ENCODE measurements at regions not wholly inside any gene's neighbourhood (a gene's known extent, or its start where the extent isn't known, plus 50 kb on each side); places are given as distances from the start of the nearest gene placed in this dataset.

- H3K27ac ChIP-seq (ENCODE audit: low read depth, low read length): no peak overlapping the region
- H3K4me3 Mint-ChIP-seq: no peak overlapping the region
- intact Hi-C loops (cut with micrococcal nuclease): loop anchor here (5.0 kb wide), 2 partner anchors 127 to 753 kb away; partner anchors contain the start of gene CHSY1
Observed at GRCh38 chr15:101124731-101125451, 127.0 kb downstream of the CHSY1 start.

GRCh38 chr15:101123222-101123910 is 128.5 kb downstream of the CHSY1 start:
- peaks cover 24 to 47% (median 34%) of the 10 kb centered on the region in 4 donors for H3K4me1 Mint-ChIP-seq
- H3K4me1 ChIP-seq (ENCODE audit: insufficient read depth, low read length): peaks cover 26% of the 10 kb centered on the region
- no peak overlapping the region for H3K4me3 ChIP-seq (ENCODE audit: low read length in 2 of 2)
- intact Hi-C loops (cut with micrococcal nuclease): no loop called here
- no peak for DNase-seq
- H3K27ac Mint-ChIP-seq: peak overlapping the region in 4 of 7 donors; percentile 37 to 70 (median 54)
- no peaks in the 10 kb centered on the region for H3K36me3 ChIP-seq (ENCODE audit: insufficient read depth, low read length)
- no peaks in the 10 kb centered on the region for H3K27me3 ChIP-seq (ENCODE audit: insufficient read depth, low read length)
- no peaks in the 10 kb centered on the region for H3K9me3 Mint-ChIP-seq
- H3K27me3 Mint-ChIP-seq: no peaks in the 10 kb centered on the region
- CTCF ChIA-PET (ENCODE audit: partially characterized antibody): no interaction called here
- POLR2A ChIA-PET (ENCODE audit: partially characterized antibody): no interaction called here
- H3K27ac ChIP-seq (ENCODE audit: low read depth, low read length): no peak overlapping the region
- H3K9me3 ChIP-seq (ENCODE audit: control insufficient read depth in 1 of 2, low read length in 2 of 2): no peaks in the 10 kb centered on the region
- H3K4me3 Mint-ChIP-seq: peak overlapping the region in 1 of 8 donors; percentile 51
- H3K36me3 Mint-ChIP-seq: no peaks in the 10 kb centered on the region

More at GRCh38 chr15:101124731-101125451, 127.0 kb downstream of the CHSY1 start:
- ChIA-PET POLR2A (ENCODE audit: partially characterized antibody) (interaction anchor here (1.0 to 1.4 kb wide), 2 partner anchors 117 to 127 kb away, joined by 3 to 5 read pairs; partner anchors contain the start of gene CHSY1), CTCF (ENCODE audit: partially characterized antibody) (interaction anchor here (0.7 to 1.4 kb wide), 3 partner anchors 109 to 164 kb away, joined by 3 read pairs; no protein-coding TSS in a partner anchor)
- Mint-ChIP-seq H3K36me3 (no peaks in the 10 kb centered on the region), H3K4me1 (peaks cover 29 to 53% (median 40%) of the 10 kb centered on the region in 4 donors), H3K27ac (peak overlapping the region in 4 of 7 donors; percentile 13 to 77 (median 15)), H3K27me3 (no peaks in the 10 kb centered on the region), H3K9me3 (no peaks in the 10 kb centered on the region)
- no peak for DNase-seq
- no peaks in the 10 kb centered on the region for H3K9me3 ChIP-seq (ENCODE audit: control insufficient read depth in 1 of 2, low read length in 2 of 2)
- H3K36me3 ChIP-seq (ENCODE audit: insufficient read depth, low read length): no peaks in the 10 kb centered on the region
- H3K4me1 ChIP-seq (ENCODE audit: insufficient read depth, low read length): peaks cover 26% of the 10 kb centered on the region
- H3K27me3 ChIP-seq (ENCODE audit: insufficient read depth, low read length): no peaks in the 10 kb centered on the region
- H3K4me3 ChIP-seq (ENCODE audit: low read length in 2 of 2): no peak overlapping the region

GRCh38 chr15:101122806-101123205 is 129.0 kb downstream of the CHSY1 start:
- H3K4me1 Mint-ChIP-seq: peaks cover 19 to 41% (median 29%) of the 10 kb centered on the region in 4 donors
- no peak overlapping the region for H3K4me3 Mint-ChIP-seq
- H3K9me3 Mint-ChIP-seq: no peaks in the 10 kb centered on the region
- Histone ChIP-seq H3K27me3 (ENCODE audit: insufficient read depth, low read length) (no peaks in the 10 kb centered on the region), H3K9me3 (ENCODE audit: control insufficient read depth in 1 of 2, low read length in 2 of 2) (no peaks in the 10 kb centered on the region), H3K4me1 (ENCODE audit: insufficient read depth, low read length) (peaks cover 20% of the 10 kb centered on the region), H3K27ac (ENCODE audit: low read depth, low read length) (no peak overlapping the region), H3K36me3 (ENCODE audit: insufficient read depth, low read length) (no peaks in the 10 kb centered on the region), H3K4me3 (ENCODE audit: low read length in 2 of 2) (no peak overlapping the region)
- CTCF ChIA-PET (ENCODE audit: partially characterized antibody): no interaction called here
- DNase-seq: no peak
- H3K27ac Mint-ChIP-seq: peak overlapping the region in 1 of 7 donors; percentile 52
- no peaks in the 10 kb centered on the region for H3K36me3 Mint-ChIP-seq
- H3K27me3 Mint-ChIP-seq: no peaks in the 10 kb centered on the region
- intact Hi-C loops (cut with micrococcal nuclease): no loop called here
- POLR2A ChIA-PET (ENCODE audit: partially characterized antibody): no interaction called here

- Histone ChIP-seq H3K27me3 (ENCODE audit: insufficient read depth, low read length) (no peaks in the 10 kb centered on the region), H3K4me3 (ENCODE audit: low read length in 2 of 2) (no peak overlapping the region), H3K4me1 (ENCODE audit: insufficient read depth, low read length) (peaks cover 15% of the 10 kb centered on the region), H3K27ac (ENCODE audit: low read depth, low read length) (no peak overlapping the region), H3K9me3 (ENCODE audit: control insufficient read depth in 1 of 2, low read length in 2 of 2) (no peaks in the 10 kb centered on the region), H3K36me3 (ENCODE audit: insufficient read depth, low read length) (no peaks in the 10 kb centered on the region)
- no peaks in the 10 kb centered on the region for H3K27me3 Mint-ChIP-seq
- ChIA-PET CTCF (ENCODE audit: partially characterized antibody) (interaction anchor here (1.1 kb wide), 1 partner anchor 63 kb away, joined by 3 read pairs; no protein-coding TSS in a partner anchor), POLR2A (ENCODE audit: partially characterized antibody) (no interaction called here)
- H3K9me3 Mint-ChIP-seq: no peaks in the 10 kb centered on the region
- H3K36me3 Mint-ChIP-seq: no peaks in the 10 kb centered on the region
- peak overlapping the region in 2 of 7 donors; percentile 29 to 64 for H3K27ac Mint-ChIP-seq
- no peak overlapping the region for H3K4me3 Mint-ChIP-seq
- H3K4me1 Mint-ChIP-seq: peaks cover 13 to 36% (median 23%) of the 10 kb centered on the region in 4 donors
- intact Hi-C loops (cut with micrococcal nuclease): no loop called here
- DNase-seq: no peak
Observed at GRCh38 chr15:101122266-101122665, 129.6 kb downstream of the CHSY1 start.

GRCh38 chr15:101121511-101122090 is 130.2 kb downstream of the CHSY1 start:
- CTCF ChIA-PET (ENCODE audit: partially characterized antibody): interaction anchor here (1.1 kb wide), 1 partner anchor 64 kb away, joined by 3 read pairs; no protein-coding TSS in a partner anchor
- POLR2A ChIA-PET (ENCODE audit: partially characterized antibody): no interaction called here
- H3K27ac Mint-ChIP-seq: peak overlapping the region in 2 of 7 donors; percentile 12 to 29

GRCh38 chr15:101120987-101121386 is 130.9 kb downstream of the CHSY1 start:
- H3K27me3 ChIP-seq (ENCODE audit: insufficient read depth, low read length): no peaks in the 10 kb centered on the region
- peak overlapping the region in 1 of 8 donors; percentile 36 for H3K4me3 Mint-ChIP-seq
- no peak overlapping the region for H3K27ac ChIP-seq (ENCODE audit: low read depth, low read length)
- peaks cover 3 to 23% (median 11%) of the 10 kb centered on the region in 4 donors for H3K4me1 Mint-ChIP-seq
- no peak overlapping the region for H3K4me3 ChIP-seq (ENCODE audit: low read length in 2 of 2)
- H3K27me3 Mint-ChIP-seq: no peaks in the 10 kb centered on the region
- no peak overlapping the region for H3K27ac Mint-ChIP-seq
- H3K36me3 ChIP-seq (ENCODE audit: insufficient read depth, low read length): no peaks in the 10 kb centered on the region
- DNase-seq: no peak
- H3K4me1 ChIP-seq (ENCODE audit: insufficient read depth, low read length): peaks cover 2% of the 10 kb centered on the region
- H3K9me3 Mint-ChIP-seq: no peaks in the 10 kb centered on the region
- POLR2A ChIA-PET (ENCODE audit: partially characterized antibody): no interaction called here
- no peaks in the 10 kb centered on the region for H3K36me3 Mint-ChIP-seq
- CTCF ChIA-PET (ENCODE audit: partially characterized antibody): interaction anchor here (1.1 kb wide), 1 partner anchor 65 kb away, joined by 3 read pairs; no protein-coding TSS in a partner anchor
- intact Hi-C loops (cut with micrococcal nuclease): no loop called here
- H3K9me3 ChIP-seq (ENCODE audit: control insufficient read depth in 1 of 2, low read length in 2 of 2): no peaks in the 10 kb centered on the region

More at GRCh38 chr15:101121511-101122090, 130.2 kb downstream of the CHSY1 start:
- Mint-ChIP-seq H3K27me3 (no peaks in the 10 kb centered on the region), H3K4me1 (peaks cover 7 to 29% (median 17%) of the 10 kb centered on the region in 4 donors), H3K9me3 (no peaks in the 10 kb centered on the region), H3K4me3 (peak overlapping the region in 3 of 8 donors; percentile 36 to 57 (median 47)), H3K36me3 (no peaks in the 10 kb centered on the region)
- no peaks in the 10 kb centered on the region for H3K9me3 ChIP-seq (ENCODE audit: control insufficient read depth in 1 of 2, low read length in 2 of 2)
- no peaks in the 10 kb centered on the region for H3K36me3 ChIP-seq (ENCODE audit: insufficient read depth, low read length)
- H3K27ac ChIP-seq (ENCODE audit: low read depth, low read length): no peak overlapping the region
- no peaks in the 10 kb centered on the region for H3K27me3 ChIP-seq (ENCODE audit: insufficient read depth, low read length)
- intact Hi-C loops (cut with micrococcal nuclease): no loop called here
- H3K4me1 ChIP-seq (ENCODE audit: insufficient read depth, low read length): peaks cover 8% of the 10 kb centered on the region
- no peak for DNase-seq
- no peak overlapping the region for H3K4me3 ChIP-seq (ENCODE audit: low read length in 2 of 2)

GRCh38 chr15:101120473-101120872 is 131.4 kb downstream of the CHSY1 start:
- Histone ChIP-seq H3K36me3 (ENCODE audit: insufficient read depth, low read length) (no peaks in the 10 kb centered on the region), H3K4me1 (ENCODE audit: insufficient read depth, low read length) (no peaks in the 10 kb centered on the region), H3K4me3 (ENCODE audit: low read length in 2 of 2) (no peak overlapping the region), H3K9me3 (ENCODE audit: control insufficient read depth in 1 of 2, low read length in 2 of 2) (no peaks in the 10 kb centered on the region), H3K27me3 (ENCODE audit: insufficient read depth, low read length) (no peaks in the 10 kb centered on the region), H3K27ac (ENCODE audit: low read depth, low read length) (no peak overlapping the region)
- Mint-ChIP-seq H3K36me3 (no peaks in the 10 kb centered on the region), H3K4me1 (peaks cover 2 to 21% (median 10%) of the 10 kb centered on the region in 4 donors), H3K27ac (peak overlapping the region in 1 of 7 donors; percentile 46), H3K9me3 (no peaks in the 10 kb centered on the region), H3K27me3 (no peaks in the 10 kb centered on the region), H3K4me3 (peak overlapping the region in 1 of 8 donors; percentile 36)
- ChIA-PET CTCF (ENCODE audit: partially characterized antibody) (no interaction called here), POLR2A (ENCODE audit: partially characterized antibody) (no interaction called here)
- DNase-seq: no peak
- intact Hi-C loops (cut with micrococcal nuclease): no loop called here
